WTC11 (cell line): ENCODE measurements at regions not wholly inside any gene's neighbourhood (a gene's known extent, or its start where the extent isn't known, plus 50 kb on each side); places are given as distances from the start of the nearest gene placed in this dataset.

Source experiments
- CREB1 ChIP-seq: sonication (generic); formaldehyde crosslinking; IDR thresholded peaks from 2 replicates; pipeline ENCODE4 v1.8.0; 2023; ENCODE audit warnings: mild to moderate bottlenecking, missing genetic modification reagents
- CTCF ChIP-seq: fragments of 200-600 bp; IDR thresholded peaks from 2 replicates; pipeline ENCODE4 v1.8.0; 2022; ENCODE audit warnings: antibody characterized with exemption
- ETV6 ChIP-seq: sonication (generic); formaldehyde crosslinking; IDR thresholded peaks from 2 replicates; pipeline ENCODE4 v1.8.1; 2022; ENCODE audit warnings: mild to moderate bottlenecking, missing genetic modification reagents
- JUN ChIP-seq: sonication (generic); formaldehyde crosslinking; IDR thresholded peaks from 2 replicates; pipeline ENCODE4 v1.8.0; 2023; ENCODE audit warnings: mild to moderate bottlenecking, missing genetic modification reagents
- NFYB ChIP-seq: sonication (generic); formaldehyde crosslinking; conservative IDR thresholded peaks from 2 replicates; pipeline ENCODE4 v1.8.0; 2022; ENCODE audit warnings: low read depth, missing genetic modification reagents
- PREB ChIP-seq: sonication (generic); formaldehyde crosslinking; IDR thresholded peaks from 2 replicates; pipeline ENCODE4 v1.8.1; 2022; ENCODE audit warnings: mild to moderate bottlenecking, missing genetic modification reagents, moderate library complexity, borderline replicate concordance
- PRRX2 ChIP-seq: fragments of 250-450 bp; sonication (Bioruptor Pico); IDR thresholded peaks from 2 replicates; pipeline ENCODE4 v1.8.0; 2021; ENCODE audit warnings: mild to moderate bottlenecking
- SP1 ChIP-seq: sonication (generic); formaldehyde crosslinking; conservative IDR thresholded peaks from 2 replicates; pipeline ENCODE4 v1.8.1; 2022; ENCODE audit warnings: missing genetic modification reagents
- TEAD1 ChIP-seq: sonication (generic); formaldehyde crosslinking; IDR thresholded peaks from 2 replicates; pipeline ENCODE4 v1.8.0; 2022; ENCODE audit warnings: mild to moderate bottlenecking, missing genetic modification reagents
- TEAD4 ChIP-seq: sonication (generic); formaldehyde crosslinking; IDR thresholded peaks from 2 replicates; pipeline ENCODE4 v1.8.0; 2022; ENCODE audit warnings: mild to moderate bottlenecking, missing genetic modification reagents
- ZNF416 ChIP-seq: fragments of 250-450 bp; sonication (Bioruptor Pico); IDR thresholded peaks from 2 replicates; pipeline ENCODE4 v1.9.0; 2021; ENCODE audit warnings: mild to moderate bottlenecking, inconsistent platforms
- TF ChIP-seq, protein P1 (sequence below): sonication (generic); formaldehyde crosslinking; IDR thresholded peaks from 2 replicates; pipeline ENCODE4 v1.8.1; 2022; ENCODE audit warnings: low read depth, mild to moderate bottlenecking, moderate library complexity, missing genetic modification reagents, borderline replicate concordance
- TF ChIP-seq, protein P2 (sequence below): sonication (generic); formaldehyde crosslinking; conservative IDR thresholded peaks from 2 replicates; pipeline ENCODE4 v1.8.1; 2022; ENCODE audit warnings: mild to moderate bottlenecking, missing genetic modification reagents

DNA sequence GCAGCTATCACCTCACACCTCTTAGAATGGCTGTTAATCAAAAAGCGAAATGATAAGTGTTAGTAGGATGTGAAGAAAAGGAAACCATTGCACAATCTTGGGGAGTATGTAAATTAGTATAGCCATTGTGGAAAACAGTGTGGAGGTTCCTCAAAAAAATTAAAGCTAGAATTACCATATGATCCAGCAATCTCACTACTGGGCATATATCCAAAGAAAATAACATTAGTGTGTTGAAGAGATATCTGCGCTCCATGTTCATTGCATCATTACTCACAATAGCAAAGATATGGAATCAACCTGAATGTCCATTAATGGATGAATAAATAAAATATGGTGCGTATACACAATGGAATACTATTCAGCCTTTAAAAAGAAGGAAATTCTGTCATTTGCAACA lies 68.9 kb downstream of the SNRPE start:
- TF ChIP-seq TEAD4 (CRISPR knock-in tag) = no peak
- TF ChIP-seq ZNF416 (CRISPR knock-in tag) = no peak
- no peak for TF ChIP-seq ETV6 (CRISPR knock-in tag)
- TF ChIP-seq CTCF = no peak
- no peak for TF ChIP-seq PRRX2 (CRISPR knock-in tag)
- TF ChIP-seq, protein P1, sequence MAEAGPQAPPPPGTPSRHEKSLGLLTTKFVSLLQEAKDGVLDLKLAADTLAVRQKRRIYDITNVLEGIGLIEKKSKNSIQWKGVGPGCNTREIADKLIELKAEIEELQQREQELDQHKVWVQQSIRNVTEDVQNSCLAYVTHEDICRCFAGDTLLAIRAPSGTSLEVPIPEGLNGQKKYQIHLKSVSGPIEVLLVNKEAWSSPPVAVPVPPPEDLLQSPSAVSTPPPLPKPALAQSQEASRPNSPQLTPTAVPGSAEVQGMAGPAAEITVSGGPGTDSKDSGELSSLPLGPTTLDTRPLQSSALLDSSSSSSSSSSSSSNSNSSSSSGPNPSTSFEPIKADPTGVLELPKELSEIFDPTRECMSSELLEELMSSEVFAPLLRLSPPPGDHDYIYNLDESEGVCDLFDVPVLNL = no peak
- TF ChIP-seq JUN = no peak
- TF ChIP-seq PREB = no peak
- no peak for TF ChIP-seq SP1 (CRISPR knock-in tag)
- TF ChIP-seq NFYB (CRISPR knock-in tag) = no peak
- TF ChIP-seq, protein P2, sequence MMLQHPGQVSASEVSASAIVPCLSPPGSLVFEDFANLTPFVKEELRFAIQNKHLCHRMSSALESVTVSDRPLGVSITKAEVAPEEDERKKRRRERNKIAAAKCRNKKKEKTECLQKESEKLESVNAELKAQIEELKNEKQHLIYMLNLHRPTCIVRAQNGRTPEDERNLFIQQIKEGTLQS (CRISPR knock-in tag) = no peak
- TF ChIP-seq CREB1 (CRISPR knock-in tag) = no peak
- no peak for TF ChIP-seq TEAD1 (CRISPR knock-in tag)
